ENCODE measurements at regions not wholly inside any gene's neighbourhood (a gene's known extent, or its start where the extent isn't known, plus 50 kb on each side); places are given as distances from the start of the nearest gene placed in this dataset.

DNA sequence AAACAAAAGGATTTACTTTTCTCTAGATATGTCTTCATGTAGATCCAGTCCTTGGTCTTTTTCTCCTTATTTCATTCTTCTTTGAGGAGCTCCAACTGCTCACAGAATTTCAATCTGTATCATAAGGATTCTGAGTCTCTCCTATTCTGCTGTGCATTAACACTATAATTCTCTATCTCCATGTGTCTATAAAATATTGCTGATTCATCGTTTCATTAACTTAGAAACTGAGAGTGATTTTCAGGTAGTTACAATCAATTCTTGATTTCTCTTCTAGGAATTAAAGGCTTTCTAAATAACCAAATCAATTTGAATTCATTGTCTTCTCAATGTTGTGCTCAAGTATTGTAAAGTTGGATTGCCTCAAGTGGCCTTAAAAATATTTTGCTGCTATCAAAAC is 651.5 kb upstream of the CADM2 start:
- TF ChIP-seq, protein P1, sequence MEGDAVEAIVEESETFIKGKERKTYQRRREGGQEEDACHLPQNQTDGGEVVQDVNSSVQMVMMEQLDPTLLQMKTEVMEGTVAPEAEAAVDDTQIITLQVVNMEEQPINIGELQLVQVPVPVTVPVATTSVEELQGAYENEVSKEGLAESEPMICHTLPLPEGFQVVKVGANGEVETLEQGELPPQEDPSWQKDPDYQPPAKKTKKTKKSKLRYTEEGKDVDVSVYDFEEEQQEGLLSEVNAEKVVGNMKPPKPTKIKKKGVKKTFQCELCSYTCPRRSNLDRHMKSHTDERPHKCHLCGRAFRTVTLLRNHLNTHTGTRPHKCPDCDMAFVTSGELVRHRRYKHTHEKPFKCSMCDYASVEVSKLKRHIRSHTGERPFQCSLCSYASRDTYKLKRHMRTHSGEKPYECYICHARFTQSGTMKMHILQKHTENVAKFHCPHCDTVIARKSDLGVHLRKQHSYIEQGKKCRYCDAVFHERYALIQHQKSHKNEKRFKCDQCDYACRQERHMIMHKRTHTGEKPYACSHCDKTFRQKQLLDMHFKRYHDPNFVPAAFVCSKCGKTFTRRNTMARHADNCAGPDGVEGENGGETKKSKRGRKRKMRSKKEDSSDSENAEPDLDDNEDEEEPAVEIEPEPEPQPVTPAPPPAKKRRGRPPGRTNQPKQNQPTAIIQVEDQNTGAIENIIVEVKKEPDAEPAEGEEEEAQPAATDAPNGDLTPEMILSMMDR (IDR thresholded peaks at IDR 0.05 in 2 of 3, conservative IDR thresholded peaks at IDR 0.05 in 1 of 3; ENCODE audit: control insufficient read depth in 2 of 3, extremely low read depth in 1 of 3, insufficient read depth in 1 of 3, low read depth in 3 of 3, low read length in 3 of 3) = no peak
- no peak for TF ChIP-seq EP300 (IDR thresholded peaks at IDR 0.05; ENCODE audit: borderline replicate concordance in 1 of 2, control insufficient read depth in 1 of 2, low read depth in 2 of 2, low read length in 2 of 2)
- TF ChIP-seq POLR2A (IDR thresholded peaks at IDR 0.05; ENCODE audit: low read depth, low read length) = no peak
- TF ChIP-seq SREBF2 (IDR thresholded peaks at IDR 0.05; ENCODE audit: low read length) = no peak
- TF ChIP-seq ATF3 (IDR thresholded peaks at IDR 0.05; ENCODE audit: borderline replicate concordance, extremely low read depth, low read depth, low read length) = no peak
- no peak for TF ChIP-seq CREM (IDR thresholded peaks at IDR 0.05; ENCODE audit: low read depth)
- TF ChIP-seq RAD21 (IDR thresholded peaks at IDR 0.05; ENCODE audit: insufficient read depth, low read depth, low read length) = no peak
- no peak for TF ChIP-seq BHLHE40 (IDR thresholded peaks at IDR 0.05; ENCODE audit: borderline replicate concordance in 1 of 2, low read depth in 2 of 2, low read length in 1 of 2)

All from GM12878 (cell line).